Tibial nerve (tissue), 4 donors: ENCODE measurements at regions not wholly inside any gene's neighbourhood (a gene's known extent, or its start where the extent isn't known, plus 50 kb on each side); places are given as distances from the start of the nearest gene placed in this dataset.
A peak's percentile ranks its signal among the peaks of the same experiment; 100 is the strongest.

Experiments used
- DNase-seq, 2 donors: peaks; one replicate each; pipeline ENCODE4 v3.0.0-alpha.2; 2019; ENCODE audit warnings: low spot score in 2 of 2
- H3K27ac ChIP-seq, 4 donors: fragments of 200-600 bp; sonication (generic) in 3 of 4; one replicate each; pipeline ENCODE4 v1.5.1; 2017 to 2019; ENCODE audit warnings: mild to moderate bottlenecking in 1 of 4
- H3K27me3 ChIP-seq, 2 donors: fragments of 200-600 bp; sonication (generic) in 1 of 2; one replicate each; pipeline versions ENCODE4 v1.5.1 to v1.6.0; 2017 to 2019
- H3K36me3 ChIP-seq, 3 donors: fragments of 200-600 bp; sonication (generic); one replicate each; pipeline ENCODE4 v1.5.1; 2018 to 2019
- H3K4me1 ChIP-seq, 4 donors: fragments of 200-600 bp; sonication (generic) in 3 of 4; one replicate each; pipeline ENCODE4 v1.5.1; 2017 to 2019
- H3K4me3 ChIP-seq, 4 donors: fragments of 200-600 bp; sonication (generic) in 3 of 4; one replicate each; pipeline ENCODE4 v1.5.1; 2017 to 2019; ENCODE audit warnings: mild to moderate bottlenecking in 1 of 4, moderate library complexity in 1 of 4
- H3K9me3 ChIP-seq, 4 donors: fragments of 200-600 bp; sonication (generic) in 3 of 4; one replicate each; pipeline ENCODE4 v1.5.1; 2017 to 2019
- EP300 ChIP-seq, 2 donors: sonication (generic); formaldehyde crosslinking; IDR thresholded peaks; one replicate each; pipeline ENCODE4 v1.6.1; 2017; ENCODE audit warnings: antibody characterized with exemption in 2 of 2, mild to moderate bottlenecking in 1 of 2
- POLR2A ChIP-seq, 2 donors: fragments of 450-650 bp; IDR thresholded peaks; one replicate each; pipeline ENCODE4 v1.6.1; 2017; ENCODE audit warnings: antibody characterized with exemption in 2 of 2, mild to moderate bottlenecking in 2 of 2, moderate library complexity in 2 of 2
- WGBS, 2 donors: methylation state at CpG; one replicate each; pipeline ENCODE4 v1.1.5; 2018; 5-methylcytosine and 5-hydroxymethylcytosine counted together
- TF ChIP-seq, protein P1 (sequence below), 5 experiments: fragments of 200-600 bp in 3 of 5; fragments of 450-650 bp in 2 of 5; sonication (generic) in 3 of 5; IDR thresholded peaks; one replicate each; pipeline ENCODE4 v1.5.1; 2016 to 2019; ENCODE audit warnings: antibody characterized with exemption in 5 of 5, mild to moderate bottlenecking in 3 of 5, moderate library complexity in 2 of 5

DNA sequence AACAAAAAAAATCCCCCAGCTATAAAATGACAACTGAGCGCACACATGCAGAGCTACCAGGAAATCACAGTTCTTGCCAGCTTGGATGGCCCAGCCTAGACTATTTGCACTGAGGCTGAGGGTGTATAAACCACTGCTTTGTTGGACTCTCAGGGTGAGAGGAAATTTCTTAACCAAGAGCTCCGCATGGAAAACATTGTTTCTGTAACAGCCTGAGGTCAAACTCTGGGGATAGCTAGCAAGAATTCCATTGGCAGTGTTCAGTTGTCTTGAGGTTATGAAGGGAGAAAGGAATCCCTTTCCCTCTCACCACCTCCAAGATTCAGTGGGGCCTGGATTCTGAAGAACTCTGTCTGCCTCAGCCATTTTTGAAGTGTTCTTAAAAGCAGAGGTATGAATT lies 360.0 kb downstream of the OSTF1 start:
- H3K27ac ChIP-seq, result peak overlapping the region in 2 of 4 donors; percentile 57
- TF ChIP-seq POLR2A (IDR thresholded peaks at IDR 0.05) (no peak), EP300 (IDR thresholded peaks at IDR 0.05) (peak in 1 of 2 donors; percentile 58)
- TF ChIP-seq, protein P1, sequence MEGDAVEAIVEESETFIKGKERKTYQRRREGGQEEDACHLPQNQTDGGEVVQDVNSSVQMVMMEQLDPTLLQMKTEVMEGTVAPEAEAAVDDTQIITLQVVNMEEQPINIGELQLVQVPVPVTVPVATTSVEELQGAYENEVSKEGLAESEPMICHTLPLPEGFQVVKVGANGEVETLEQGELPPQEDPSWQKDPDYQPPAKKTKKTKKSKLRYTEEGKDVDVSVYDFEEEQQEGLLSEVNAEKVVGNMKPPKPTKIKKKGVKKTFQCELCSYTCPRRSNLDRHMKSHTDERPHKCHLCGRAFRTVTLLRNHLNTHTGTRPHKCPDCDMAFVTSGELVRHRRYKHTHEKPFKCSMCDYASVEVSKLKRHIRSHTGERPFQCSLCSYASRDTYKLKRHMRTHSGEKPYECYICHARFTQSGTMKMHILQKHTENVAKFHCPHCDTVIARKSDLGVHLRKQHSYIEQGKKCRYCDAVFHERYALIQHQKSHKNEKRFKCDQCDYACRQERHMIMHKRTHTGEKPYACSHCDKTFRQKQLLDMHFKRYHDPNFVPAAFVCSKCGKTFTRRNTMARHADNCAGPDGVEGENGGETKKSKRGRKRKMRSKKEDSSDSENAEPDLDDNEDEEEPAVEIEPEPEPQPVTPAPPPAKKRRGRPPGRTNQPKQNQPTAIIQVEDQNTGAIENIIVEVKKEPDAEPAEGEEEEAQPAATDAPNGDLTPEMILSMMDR (IDR thresholded peaks at IDR 0.05), result no peak
- WGBS, 2 donors, result 24 to 45% methylated on average over 2 of the region's 2 CpGs

DNA sequence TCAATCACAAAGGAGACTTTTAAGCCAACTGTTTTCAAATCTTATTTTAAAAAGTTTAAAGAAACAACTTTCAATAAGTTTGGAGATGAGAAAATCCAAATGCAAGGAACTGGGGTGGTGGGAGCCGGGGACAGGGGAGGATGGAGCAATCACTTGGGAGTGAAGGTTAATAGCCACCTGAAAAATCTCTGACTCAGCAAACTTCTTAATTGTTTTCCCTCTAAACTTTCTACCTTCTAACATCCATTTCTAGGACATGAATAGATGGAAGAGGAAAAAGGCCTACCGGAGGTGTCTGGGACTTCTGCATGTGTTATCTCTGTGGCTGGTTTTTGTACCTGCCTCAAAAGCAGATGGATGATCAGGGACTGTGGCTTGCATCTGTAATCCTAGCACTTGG lies 360.6 kb downstream of the OSTF1 start:
- peaks cover 0 to 67% (median 3%) of the 10 kb centered on the region in 4 donors for H3K4me1 ChIP-seq
- WGBS, 2 donors, result 96 to 98% methylated on average over 2 of the region's 2 CpGs
- no peaks in the 10 kb centered on the region for H3K27me3 ChIP-seq
- TF ChIP-seq EP300 (IDR thresholded peaks at IDR 0.05) (no peak), POLR2A (IDR thresholded peaks at IDR 0.05) (no peak)
- TF ChIP-seq, protein P1 (IDR thresholded peaks at IDR 0.05), result no peak
- no peaks in the 10 kb centered on the region for H3K9me3 ChIP-seq
- no peak overlapping the region for H3K4me3 ChIP-seq
- H3K36me3 ChIP-seq, result no peaks in the 10 kb centered on the region
- H3K27ac ChIP-seq, result peak overlapping the region in 2 of 4 donors; percentile 57
- no peak for DNase-seq

More for the DNA sequence above, 360.0 kb downstream of the OSTF1 start:
- Histone ChIP-seq H3K36me3 (no peaks in the 10 kb centered on the region), H3K9me3 (no peaks in the 10 kb centered on the region), H3K4me3 (no peak overlapping the region), H3K27me3 (no peaks in the 10 kb centered on the region), H3K4me1 (peaks cover 0 to 67% (median 3%) of the 10 kb centered on the region in 4 donors)
- DNase-seq, result no peak

DNA sequence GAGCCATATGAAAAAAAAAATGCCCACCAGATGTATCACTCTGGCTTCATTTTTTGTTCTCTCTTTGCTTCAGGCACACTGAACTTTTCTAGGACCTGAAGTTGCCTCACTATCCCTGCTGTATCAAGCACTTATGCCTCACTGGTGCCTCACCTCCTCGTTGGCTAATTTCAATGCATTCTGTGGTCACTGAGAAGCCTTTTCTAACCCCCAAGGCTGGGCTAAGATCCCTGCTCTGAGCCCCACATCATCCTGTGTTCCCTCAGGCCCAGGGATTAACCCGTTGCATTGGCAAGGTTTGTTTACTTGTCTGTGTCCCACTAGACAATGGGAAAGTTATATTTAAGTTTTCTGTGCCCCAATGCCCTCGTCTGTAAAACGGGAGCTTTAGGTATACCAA lies 362.7 kb downstream of the OSTF1 start:
- 41 to 46% methylated on average over 4 of the region's 4 CpGs for WGBS, 2 donors

DNA sequence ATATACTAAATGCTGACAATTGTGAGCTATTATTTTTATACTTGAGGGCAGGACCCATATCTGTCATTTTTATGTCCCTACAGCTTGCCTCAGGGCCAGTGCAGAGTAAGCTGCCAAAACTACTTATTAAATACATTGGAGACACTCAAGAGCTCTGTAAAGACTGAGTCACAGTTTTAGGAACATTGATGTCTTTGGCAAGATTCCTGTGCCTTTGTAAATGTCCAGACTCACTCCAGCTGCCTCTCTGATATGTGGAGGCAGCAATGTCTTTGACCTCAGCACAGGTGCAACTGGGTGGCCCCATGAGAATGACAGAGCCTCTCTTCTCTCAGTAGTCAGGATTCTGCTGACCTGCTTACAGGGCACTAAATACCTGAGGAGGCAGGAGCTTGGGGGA lies 363.2 kb downstream of the OSTF1 start:
- Histone ChIP-seq H3K4me1 (peaks cover 0 to 70% (median 8%) of the 10 kb centered on the region in 4 donors), H3K27ac (no peak overlapping the region), H3K36me3 (no peaks in the 10 kb centered on the region), H3K9me3 (no peaks in the 10 kb centered on the region), H3K27me3 (no peaks in the 10 kb centered on the region), H3K4me3 (no peak overlapping the region)
- no peak for TF ChIP-seq EP300 (IDR thresholded peaks at IDR 0.05)
- no peak for TF ChIP-seq POLR2A (IDR thresholded peaks at IDR 0.05)
- TF ChIP-seq, protein P1 (IDR thresholded peaks at IDR 0.05), result no peak
- DNase-seq, result no peak

More for the DNA sequence above, 362.7 kb downstream of the OSTF1 start:
- no peaks in the 10 kb centered on the region for H3K36me3 ChIP-seq
- DNase-seq, result no peak
- no peaks in the 10 kb centered on the region for H3K27me3 ChIP-seq
- TF ChIP-seq, protein P1 (IDR thresholded peaks at IDR 0.05), result no peak
- peaks cover 0 to 70% (median 5%) of the 10 kb centered on the region in 4 donors for H3K4me1 ChIP-seq
- no peaks in the 10 kb centered on the region for H3K9me3 ChIP-seq
- H3K4me3 ChIP-seq, result no peak overlapping the region
- peak overlapping the region in 1 of 4 donors; percentile 5 for H3K27ac ChIP-seq

DNA sequence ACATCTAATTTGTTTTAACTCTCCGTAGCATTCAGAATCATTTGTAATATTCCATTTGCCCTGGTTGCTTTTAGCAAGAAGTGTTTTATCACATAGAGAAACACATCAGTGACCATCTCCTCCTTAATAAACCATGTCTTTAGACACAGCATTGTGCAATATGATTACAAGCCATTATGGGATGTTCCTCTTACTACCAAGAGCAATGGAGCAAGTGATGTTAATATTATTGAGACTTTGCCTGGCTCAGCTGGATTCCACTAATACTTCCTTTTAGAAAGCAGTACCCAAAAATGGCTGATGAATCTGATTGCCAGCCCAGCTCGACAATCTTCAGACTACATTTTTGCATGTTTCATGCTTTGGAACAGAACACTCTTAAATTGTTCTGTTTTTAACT lies 364.2 kb downstream of the OSTF1 start:
- no peaks in the 10 kb centered on the region for H3K27me3 ChIP-seq
- no peak for DNase-seq
- WGBS, 2 donors, result 45 to 46% methylated on average over 2 of the region's 2 CpGs
- H3K36me3 ChIP-seq, result no peaks in the 10 kb centered on the region
- peak overlapping the region in 2 of 4 donors; percentile 7 to 17 for H3K27ac ChIP-seq
- H3K9me3 ChIP-seq, result no peaks in the 10 kb centered on the region
- TF ChIP-seq POLR2A (IDR thresholded peaks at IDR 0.05), result no peak
- TF ChIP-seq EP300 (IDR thresholded peaks at IDR 0.05), result peak in 1 of 2 donors; percentile 70
- peaks cover 0 to 68% (median 12%) of the 10 kb centered on the region in 4 donors for H3K4me1 ChIP-seq
- no peak overlapping the region for H3K4me3 ChIP-seq

DNA sequence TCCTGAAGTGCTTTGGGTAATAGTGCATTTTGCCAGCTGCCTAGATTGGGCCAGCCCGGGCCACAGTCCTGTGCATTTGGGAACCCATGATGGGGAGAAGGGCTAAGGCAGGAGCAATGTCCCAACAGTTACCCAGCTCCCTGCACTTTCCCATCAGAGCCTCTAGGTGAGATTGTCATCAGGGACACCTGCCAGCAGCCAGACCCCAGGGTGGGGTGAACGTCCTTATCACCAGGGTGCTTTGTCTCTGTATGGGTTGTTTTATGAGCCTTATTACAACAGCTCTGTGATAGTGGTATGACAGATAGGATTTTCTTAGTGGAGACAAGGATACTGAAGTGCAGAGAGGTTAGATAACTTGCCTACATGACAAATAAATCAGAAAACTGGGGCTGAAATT lies 365.7 kb downstream of the OSTF1 start:
- Histone ChIP-seq H3K4me3 (no peak overlapping the region), H3K36me3 (no peaks in the 10 kb centered on the region), H3K4me1 (peaks cover 0 to 53% (median 9%) of the 10 kb centered on the region in 4 donors), H3K9me3 (no peaks in the 10 kb centered on the region), H3K27me3 (no peaks in the 10 kb centered on the region), H3K27ac (no peak overlapping the region)
- TF ChIP-seq, protein P1 (IDR thresholded peaks at IDR 0.05), result no peak
- TF ChIP-seq EP300 (IDR thresholded peaks at IDR 0.05), result no peak
- TF ChIP-seq POLR2A (IDR thresholded peaks at IDR 0.05), result no peak
- no peak for DNase-seq
- WGBS, 2 donors, result 82 to 100% methylated on average over 2 of the region's 2 CpGs
